Psoas muscle (tissue), 7 donors: ENCODE measurements at regions not wholly inside any gene's neighbourhood (a gene's known extent, or its start where the extent isn't known, plus 50 kb on each side); places are given as distances from the start of the nearest gene placed in this dataset.

Experiments used
- ATAC-seq, 4 donors: fragments of 200-7000 bp; cut with Tn5 transposase; one replicate each; pipeline ENCODE4 v1.9.1; 2020; ENCODE audit warnings: moderate library complexity in 3 of 4, mild to moderate bottlenecking in 2 of 4
- DNase-seq, 2 donors: peaks; one replicate each; pipeline ENCODE4 v3.0.0-alpha.2; 2020
- H3K27ac ChIP-seq: fragments of 200-600 bp; one replicate; pipeline ENCODE4 v1.8.0; 2022
- H3K27me3 ChIP-seq, 3 donors: fragments of 200-600 bp in 1 of 3; one replicate each; pipeline versions ENCODE4 v1.6.1 to v1.8.0; 2013 to 2022; ENCODE audit warnings: low read length in 2 of 3, mild to moderate bottlenecking in 2 of 3, moderate library complexity in 1 of 3; ENCODE audit not compliant: insufficient read depth in 3 of 3
- H3K36me3 ChIP-seq, 2 donors: fragments of 200-600 bp in 1 of 2; one replicate each; pipeline versions ENCODE4 v1.6.1 to v1.8.0; 2013 to 2022; ENCODE audit warnings: low read depth in 1 of 2, mild to moderate bottlenecking in 1 of 2, moderate library complexity in 1 of 2; ENCODE audit not compliant: insufficient read depth in 1 of 2
- H3K4me1 ChIP-seq: fragments of 200-600 bp; one replicate; pipeline ENCODE4 v1.8.0; 2022
- H3K4me3 ChIP-seq: fragments of 200-600 bp; one replicate; pipeline ENCODE4 v1.8.0; 2022; ENCODE audit warnings: mild to moderate bottlenecking
- H3K9me3 ChIP-seq: fragments of 200-600 bp; one replicate; pipeline ENCODE4 v1.8.0; 2022
- WGBS, 3 donors: extraction: QIAGEN DNeasy Blood & Tissue Kit; methylation state at CpG; one replicate each; pipeline versions ENCODE4 v1.1.6 to v1.1.7; 2013; 5-methylcytosine and 5-hydroxymethylcytosine counted together
- intact Hi-C, 2 donors: fragments of 100-400 bp; cut with DNase I; formaldehyde crosslinking; loops; one replicate each; pipeline versions ENCODE4 v1.11.0 to v1.14.2; 2022
- TF ChIP-seq, protein P1 (sequence below): fragments of 200-600 bp; IDR thresholded peaks from one replicate; pipeline ENCODE4 v1.8.0; 2022; ENCODE audit warnings: antibody characterized with exemption
- donor health status: healthy with polysubstance abuse.
- donor health status: DM: no; HTN: no; CAD: no; lungs with moderate emphysema.
- donor health status: Bipolar disorder and iron deficiency.
- donor health status: healthy.
- donor health status: DM: yes; HTN: yes; CAD: no.
- donor health status: DM: no; HTN: no; CAD: no.
- donor health status: DM: yes; HTN: yes; CAD: no.

DNA sequence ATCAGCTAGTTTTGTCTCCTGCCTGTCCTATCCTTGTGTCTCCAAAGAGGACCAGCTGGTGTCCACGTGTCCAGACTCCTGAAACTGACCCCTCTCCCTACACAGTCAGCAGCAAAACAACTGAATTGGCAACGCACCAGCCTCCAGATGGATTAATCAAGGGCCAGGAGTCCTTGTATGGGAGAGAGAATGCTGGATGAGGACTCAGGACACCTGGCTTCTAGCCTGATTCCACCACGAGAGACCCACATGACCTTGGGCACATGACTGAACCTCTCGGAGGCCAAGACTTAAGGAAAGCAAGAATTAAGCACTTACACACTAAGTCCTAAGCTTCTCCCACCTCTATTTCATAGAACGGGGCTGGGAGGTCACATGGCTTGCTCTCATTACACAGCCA lies 60.4 kb upstream of the CMKLR1 start:
- peak in 3 of 4 donors; percentile 34 to 71 (median 44) for ATAC-seq
- H3K27ac ChIP-seq, result no peak overlapping the region

GRCh38 chr12:108394196-108394595 lies 55.1 kb upstream of the CMKLR1 start:
- intact Hi-C loops, result no loop called here
- H3K4me3 ChIP-seq, result no peak overlapping the region
- peak; percentile 28 to 79 for DNase-seq
- TF ChIP-seq, protein P1, sequence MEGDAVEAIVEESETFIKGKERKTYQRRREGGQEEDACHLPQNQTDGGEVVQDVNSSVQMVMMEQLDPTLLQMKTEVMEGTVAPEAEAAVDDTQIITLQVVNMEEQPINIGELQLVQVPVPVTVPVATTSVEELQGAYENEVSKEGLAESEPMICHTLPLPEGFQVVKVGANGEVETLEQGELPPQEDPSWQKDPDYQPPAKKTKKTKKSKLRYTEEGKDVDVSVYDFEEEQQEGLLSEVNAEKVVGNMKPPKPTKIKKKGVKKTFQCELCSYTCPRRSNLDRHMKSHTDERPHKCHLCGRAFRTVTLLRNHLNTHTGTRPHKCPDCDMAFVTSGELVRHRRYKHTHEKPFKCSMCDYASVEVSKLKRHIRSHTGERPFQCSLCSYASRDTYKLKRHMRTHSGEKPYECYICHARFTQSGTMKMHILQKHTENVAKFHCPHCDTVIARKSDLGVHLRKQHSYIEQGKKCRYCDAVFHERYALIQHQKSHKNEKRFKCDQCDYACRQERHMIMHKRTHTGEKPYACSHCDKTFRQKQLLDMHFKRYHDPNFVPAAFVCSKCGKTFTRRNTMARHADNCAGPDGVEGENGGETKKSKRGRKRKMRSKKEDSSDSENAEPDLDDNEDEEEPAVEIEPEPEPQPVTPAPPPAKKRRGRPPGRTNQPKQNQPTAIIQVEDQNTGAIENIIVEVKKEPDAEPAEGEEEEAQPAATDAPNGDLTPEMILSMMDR, result no peak
- no peaks in the 10 kb centered on the region for H3K9me3 ChIP-seq
- no peaks in the 10 kb centered on the region for H3K36me3 ChIP-seq
- WGBS, 3 donors, result 14 to 20% (median 14%) methylated on average over 5 of the region's 5 CpGs
- H3K4me1 ChIP-seq, result no peaks in the 10 kb centered on the region
- H3K27ac ChIP-seq, result no peak overlapping the region
- H3K27me3 ChIP-seq, result peaks cover 0 to 7% (median 5%) of the 10 kb centered on the region in 3 donors
- peak in 3 of 4 donors; percentile 34 to 66 (median 51) for ATAC-seq

More for the DNA sequence above, 60.4 kb upstream of the CMKLR1 start:
- TF ChIP-seq, protein P1, result no peak
- intact Hi-C loops, result no loop called here
- peak; percentile 30 to 80 for DNase-seq
- no peaks in the 10 kb centered on the region for H3K36me3 ChIP-seq
- H3K27me3 ChIP-seq, result peaks cover 0 to 2% (median 0%) of the 10 kb centered on the region in 3 donors
- no peaks in the 10 kb centered on the region for H3K9me3 ChIP-seq
- no peak overlapping the region for H3K4me3 ChIP-seq
- 8 to 15% (median 12%) methylated on average over 5 of the region's 5 CpGs for WGBS, 3 donors
- H3K4me1 ChIP-seq, result no peaks in the 10 kb centered on the region

- TF ChIP-seq, protein P1, result no peak
- no peak for DNase-seq
- Histone ChIP-seq H3K27ac (no peak overlapping the region), H3K4me3 (no peak overlapping the region), H3K27me3 (peaks cover 0 to 9% (median 5%) of the 10 kb centered on the region in 3 donors), H3K9me3 (no peaks in the 10 kb centered on the region), H3K4me1 (no peaks in the 10 kb centered on the region), H3K36me3 (no peaks in the 10 kb centered on the region)
- 60 to 70% (median 70%) methylated on average over 5 of the region's 5 CpGs for WGBS, 3 donors
- intact Hi-C loops, result no loop called here
- ATAC-seq, result no peak
Observed at GRCh38 chr12:108392284-108392683, 53.2 kb upstream of the CMKLR1 start.

GRCh38 chr12:108390495-108391203 lies 51.5 kb upstream of the CMKLR1 start:
- no peaks in the 10 kb centered on the region for H3K9me3 ChIP-seq
- H3K4me1 ChIP-seq, result no peaks in the 10 kb centered on the region
- H3K27me3 ChIP-seq, result peaks cover 0 to 7% (median 5%) of the 10 kb centered on the region in 3 donors
- DNase-seq (no peak), ATAC-seq (no peak)
- H3K27ac ChIP-seq, result no peak overlapping the region
- no peaks in the 10 kb centered on the region for H3K36me3 ChIP-seq
- TF ChIP-seq, protein P1, result no peak
- H3K4me3 ChIP-seq, result no peak overlapping the region
- 13 to 33% (median 14%) methylated on average over 7 of the region's 7 CpGs for WGBS, 3 donors
- intact Hi-C loops, result no loop called here
